ENCODE measurements at regions not wholly inside any gene's neighbourhood (a gene's known extent, or its start where the extent isn't known, plus 50 kb on each side); places are given as distances from the start of the nearest gene placed in this dataset.
A peak's percentile ranks its signal among the peaks of the same experiment; 100 is the strongest.

GRCh38 chr18:51425475-51425874 is 228.0 kb upstream of the MEX3C start:
- H3K4me1 ChIP-seq, result no peaks in the 10 kb centered on the region
- no peak for ATAC-seq
- no peak overlapping the region for H3K4me2 ChIP-seq
- TF ChIP-seq NR3C1 (IDR thresholded peaks at IDR 0.05) (no peak), SREBF2 (IDR thresholded peaks at IDR 0.05) (no peak), KDM1A (IDR thresholded peaks at IDR 0.05; ENCODE audit: low read depth) (no peak)
- ChIA-PET CTCF (interaction anchor here (1.1 to 1.2 kb wide), 2 partner anchors 9 to 315 kb away, joined by 3 to 4 read pairs; no protein-coding TSS in a partner anchor), POLR2A (no interaction called here)
- DNase-seq (ENCODE audit: low read depth in 1 of 2, low spot score in 1 of 2), result no peak
- H3K27ac ChIP-seq, result no peak overlapping the region
- H3K4me3 ChIP-seq, result no peak overlapping the region
- 68% methylated on average over 6 of the region's 6 CpGs for WGBS (ENCODE audit: missing lambda C conversion rate)
- H3K9me3 ChIP-seq, result no peaks in the 10 kb centered on the region
- no peak for FAIRE-seq

GRCh38 chr18:51425889-51426288 is 228.4 kb upstream of the MEX3C start:
- WGBS (ENCODE audit: missing lambda C conversion rate), result 77% methylated on average over 3 of the region's 3 CpGs
- no peaks in the 10 kb centered on the region for H3K4me1 ChIP-seq
- ChIA-PET POLR2A (no interaction called here), CTCF (interaction anchor here (1.1 to 1.2 kb wide), 2 partner anchors 9 to 315 kb away, joined by 3 to 4 read pairs; no protein-coding TSS in a partner anchor)
- no peak for FAIRE-seq
- no peaks in the 10 kb centered on the region for H3K9me3 ChIP-seq
- H3K4me2 ChIP-seq, result no peak overlapping the region
- H3K27ac ChIP-seq, result no peak overlapping the region
- no peak for TF ChIP-seq MAX (IDR thresholded peaks at IDR 0.05)
- TF ChIP-seq BCL3 (IDR thresholded peaks at IDR 0.05), result no peak
- TF ChIP-seq NR3C1 (IDR thresholded peaks at IDR 0.05), result no peak
- TF ChIP-seq SMC3 (IDR thresholded peaks at IDR 0.05), result no peak
- TF ChIP-seq RFX5 (IDR thresholded peaks at IDR 0.05), result no peak
- TF ChIP-seq TFCP2L1 (CRISPR knock-in tag; IDR thresholded peaks at IDR 0.05), result no peak
- no peak for TF ChIP-seq CBX2 (IDR thresholded peaks at IDR 0.05; ENCODE audit: borderline replicate concordance, low read depth)
- no peak for TF ChIP-seq MAZ (IDR thresholded peaks at IDR 0.05; ENCODE audit: borderline replicate concordance, low read depth, low read length)
- no peak for TF ChIP-seq PBX3 (IDR thresholded peaks at IDR 0.05)
- DNase-seq (ENCODE audit: low read depth in 1 of 2, low spot score in 1 of 2), result peak in 1 of 2 experiments; percentile 16
- ATAC-seq, result no peak
- no peak overlapping the region for H3K4me3 ChIP-seq

GRCh38 chr18:51426996-51427395 is 229.5 kb upstream of the MEX3C start:
- no peak overlapping the region for H3K27ac ChIP-seq
- FAIRE-seq (no peak), ATAC-seq (no peak), DNase-seq (ENCODE audit: low read depth in 1 of 2, low spot score in 1 of 2) (no peak)
- CTCF ChIA-PET, result no interaction called here
- 71% methylated on average over 2 of the region's 2 CpGs for WGBS (ENCODE audit: missing lambda C conversion rate)
- POLR2A ChIA-PET, result no interaction called here
- TF ChIP-seq KDM1A (IDR thresholded peaks at IDR 0.05; ENCODE audit: low read depth), result no peak
- no peak for TF ChIP-seq BHLHE40 (IDR thresholded peaks at IDR 0.05; ENCODE audit: low read depth, low read length)
- no peak for TF ChIP-seq ELK1 (IDR thresholded peaks at IDR 0.05; ENCODE audit: low read depth, low read length)
- TF ChIP-seq HES2 (IDR thresholded peaks at IDR 0.05), result no peak
- no peak for TF ChIP-seq ZNF302 (CRISPR knock-in tag; IDR thresholded peaks at IDR 0.05)
- TF ChIP-seq MAFK (IDR thresholded peaks at IDR 0.05; ENCODE audit: partially characterized antibody), result no peak
- TF ChIP-seq HMGXB4 (CRISPR knock-in tag; IDR thresholded peaks at IDR 0.05; ENCODE audit: borderline replicate concordance), result no peak
- no peak for TF ChIP-seq PBX3 (IDR thresholded peaks at IDR 0.05)
- TF ChIP-seq SMC3 (IDR thresholded peaks at IDR 0.05), result no peak
- no peak for TF ChIP-seq FOSL2 (IDR thresholded peaks at IDR 0.05)
- TF ChIP-seq FOSL2 (CRISPR knock-in tag; IDR thresholded peaks at IDR 0.05), result no peak
- TF ChIP-seq HDAC2 (IDR thresholded peaks at IDR 0.05), result no peak
- no peak for TF ChIP-seq JUN (IDR thresholded peaks at IDR 0.05)
- TF ChIP-seq SREBF2 (IDR thresholded peaks at IDR 0.05), result no peak
- no peak for TF ChIP-seq RFX5 (IDR thresholded peaks at IDR 0.05)
- no peak for TF ChIP-seq RCOR1 (IDR thresholded peaks at IDR 0.05; ENCODE audit: low read depth, low read length)
- TF ChIP-seq CEBPB (IDR thresholded peaks at IDR 0.05), result no peak
- no peak for TF ChIP-seq MAX (IDR thresholded peaks at IDR 0.05)
- H3K4me3 ChIP-seq, result no peak overlapping the region
- H3K4me1 ChIP-seq, result no peaks in the 10 kb centered on the region
- no peak overlapping the region for H3K4me2 ChIP-seq
- no peaks in the 10 kb centered on the region for H3K9me3 ChIP-seq

Measured in A549 (cell line).